ENCODE measurements at regions not wholly inside any gene's neighbourhood (a gene's known extent, or its start where the extent isn't known, plus 50 kb on each side); places are given as distances from the start of the nearest gene placed in this dataset.
A peak's percentile ranks its signal among the peaks of the same experiment; 100 is the strongest.
"Not testable (repeated sequence)": the region's sequence is repeated elsewhere in the genome, so short reads cannot be mapped to it uniquely, and the experiment has no call there.

GRCh38 chr12:69136931-69137613 lies 102.3 kb upstream of the CPSF6 start:
- DNase-seq = no peak

- no peak for DNase-seq
These were observed 98.3 kb upstream of the CPSF6 start for GRCh38 chr12:69141074-69141473.

GRCh38 chr12:69149270-69149669 lies 90.1 kb upstream of the CPSF6 start:
- DNase-seq = no peak

GRCh38 chr12:69150083-69150795 lies 89.1 kb upstream of the CPSF6 start:
- DNase-seq = no peak

- no peak for DNase-seq
These were observed 88.6 kb upstream of the CPSF6 start for GRCh38 chr12:69150796-69151127.

- DNase-seq = peak; percentile 11
These were observed 88.1 kb upstream of the CPSF6 start for GRCh38 chr12:69151254-69151764.

- DNase-seq = peak; percentile 15
These were observed 84.6 kb upstream of the CPSF6 start for GRCh38 chr12:69154585-69155363.

- peak; percentile 37 for DNase-seq
These were observed 82.2 kb upstream of the CPSF6 start for GRCh38 chr12:69157023-69157655.

GRCh38 chr12:69161829-69162228 lies 77.5 kb upstream of the CPSF6 start:
- DNase-seq = peak; percentile 55

GRCh38 chr12:69163681-69164362 lies 75.5 kb upstream of the CPSF6 start:
- DNase-seq = no peak

- DNase-seq = no peak
These were observed 71.7 kb upstream of the CPSF6 start for GRCh38 chr12:69167648-69168165.

- DNase-seq = no peak
These were observed 71.0 kb upstream of the CPSF6 start for GRCh38 chr12:69168363-69168762.

GRCh38 chr12:69168828-69169227 lies 70.5 kb upstream of the CPSF6 start:
- no peak for DNase-seq

GRCh38 chr12:69170293-69170692 lies 69.1 kb upstream of the CPSF6 start:
- no peak for DNase-seq

- DNase-seq = no peak
These were observed 67.5 kb upstream of the CPSF6 start for GRCh38 chr12:69171881-69172280.

GRCh38 chr12:69172491-69172890 lies 66.9 kb upstream of the CPSF6 start:
- DNase-seq = no peak

- no peak for DNase-seq
These were observed 66.0 kb upstream of the CPSF6 start for GRCh38 chr12:69173368-69173767.

GRCh38 chr12:69179786-69180185 lies 59.6 kb upstream of the CPSF6 start:
- DNase-seq = no peak

- not testable (repeated sequence) for DNase-seq
These were observed 51.8 kb upstream of the CPSF6 start for GRCh38 chr12:69187572-69187971.

GRCh38 chr12:69189378-69189978 lies 49.9 kb upstream of the CPSF6 start:
- DNase-seq = no peak

Data from NCI-H1436 treated with DMSO at 0.1 percent for 48 hours (cell line).